BLaER1 treated with 17β-estradiol and CSF1 and Interleukin-3, amounts not matched to agents 10 nM and 100 nM (cell line): ENCODE measurements at regions not wholly inside any gene's neighbourhood (a gene's known extent, or its start where the extent isn't known, plus 50 kb on each side); places are given as distances from the start of the nearest gene placed in this dataset.
"Not testable (repeated sequence)": the region's sequence is repeated elsewhere in the genome, so short reads cannot be mapped to it uniquely, and the experiment has no call there.

Experiments used
- H3K27ac ChIP-seq, 11 experiments: shearing (Covaris generic); formaldehyde crosslinking; 2 replicates each; pipeline ENCODE4 v1.8.1; 2022
- H3K27me3 ChIP-seq, 11 experiments: shearing (Covaris generic); formaldehyde crosslinking; 2 replicates each; pipeline ENCODE4 v1.8.1; 2022
- H3K36me3 ChIP-seq, 11 experiments: shearing (Covaris generic); formaldehyde crosslinking; 2 replicates each; pipeline ENCODE4 v1.8.1; 2022
- H3K4me1 ChIP-seq, 10 experiments: shearing (Covaris generic); formaldehyde crosslinking; 2 replicates each; pipeline ENCODE4 v1.8.1; 2022
- H3K4me2 ChIP-seq, 11 experiments: shearing (Covaris generic); formaldehyde crosslinking; 2 replicates each; pipeline ENCODE4 v1.8.1; 2022
- H3K4me3 ChIP-seq, 10 experiments: shearing (Covaris generic); formaldehyde crosslinking; 2 replicates each; pipeline ENCODE4 v1.8.1; 2022
- H3K9ac ChIP-seq, 11 experiments: shearing (Covaris generic); formaldehyde crosslinking; 2 replicates each; pipeline ENCODE4 v1.8.1; 2022
- H3K9me3 ChIP-seq, 11 experiments: shearing (Covaris generic); formaldehyde crosslinking; replicated peaks in 1 of 11; 2 replicates each; pipeline ENCODE4 v1.8.1; 2022
- H4K20me1 ChIP-seq, 11 experiments: shearing (Covaris generic); formaldehyde crosslinking; 2 replicates each; pipeline ENCODE4 v1.8.1; 2022
- Cebpa-rat ChIP-seq, 11 experiments: shearing (Covaris generic); IDR thresholded peaks; 2 replicates each; pipeline ENCODE4 v1.8.1; 2022

- Histone ChIP-seq H3K27ac (no peak overlapping the region), H3K4me3 (no peak overlapping the region), H3K4me2 (no peak overlapping the region), H3K4me1 (no peaks in the 10 kb centered on the region), H3K9me3 (no peaks in the 10 kb centered on the region), H3K9ac (no peak overlapping the region), H3K27me3 (no peaks in the 10 kb centered on the region), H4K20me1 (no peaks in the 10 kb centered on the region), H3K36me3 (no peaks in the 10 kb centered on the region)
- no peak for TF ChIP-seq Cebpa-rat (IDR thresholded peaks at IDR 0.05)
Observed at GRCh38 chr11:50088231-50088630, 55.6 kb downstream of the OR4C45 start.

- no peak for TF ChIP-seq Cebpa-rat (IDR thresholded peaks at IDR 0.05)
- Histone ChIP-seq H4K20me1 (no peaks in the 10 kb centered on the region), H3K36me3 (no peaks in the 10 kb centered on the region), H3K27ac (no peak overlapping the region), H3K4me1 (no peaks in the 10 kb centered on the region), H3K4me2 (no peak overlapping the region), H3K9me3 (no peaks in the 10 kb centered on the region), H3K9ac (no peak overlapping the region), H3K4me3 (no peak overlapping the region), H3K27me3 (no peaks in the 10 kb centered on the region)
Observed at GRCh38 chr11:50098186-50098725, 65.6 kb downstream of the OR4C45 start.

- H3K36me3 ChIP-seq, result no peaks in the 10 kb centered on the region
- H3K4me2 ChIP-seq, result no peak overlapping the region
- no peaks in the 10 kb centered on the region for H3K4me1 ChIP-seq
- no peaks in the 10 kb centered on the region for H4K20me1 ChIP-seq
- no peak overlapping the region for H3K4me3 ChIP-seq
- H3K9ac ChIP-seq, result no peak overlapping the region
- no peaks in the 10 kb centered on the region for H3K27me3 ChIP-seq
- no peak for TF ChIP-seq Cebpa-rat (IDR thresholded peaks at IDR 0.05)
- H3K9me3 ChIP-seq, result no peaks in the 10 kb centered on the region
- H3K27ac ChIP-seq, result no peak overlapping the region
Observed at GRCh38 chr11:50102916-50103315, 70.2 kb downstream of the OR4C45 start.

GRCh38 chr11:50140686-50141085 lies 108.0 kb downstream of the OR4C45 start:
- H3K4me3 ChIP-seq, H3K9ac ChIP-seq, H3K4me2 ChIP-seq, H3K9me3 ChIP-seq, H3K27ac ChIP-seq, H4K20me1 ChIP-seq, H3K27me3 ChIP-seq, H3K36me3 ChIP-seq, H3K4me1 ChIP-seq: not testable (repeated sequence)

GRCh38 chr11:50146308-50146707 lies 113.6 kb downstream of the OR4C45 start:
- not testable (repeated sequence) for H3K9ac ChIP-seq, H3K4me2 ChIP-seq
- peaks cover 10 to 19% (median 13%) of the 10 kb centered on the region in 11 experiments; a peak in 20 of 22 replicates for H3K9me3 ChIP-seq

GRCh38 chr11:50147946-50148345 lies 115.3 kb downstream of the OR4C45 start:
- H4K20me1 ChIP-seq, H3K36me3 ChIP-seq, H3K9ac ChIP-seq, H3K27me3 ChIP-seq, H3K4me2 ChIP-seq, H3K4me1 ChIP-seq, H3K4me3 ChIP-seq, H3K27ac ChIP-seq: not testable (repeated sequence)
- H3K9me3 ChIP-seq, result peaks cover 10 to 19% (median 13%) of the 10 kb centered on the region in 11 experiments; a peak in 20 of 22 replicates

More at GRCh38 chr11:50146308-50146707, 113.6 kb downstream of the OR4C45 start:
- H3K27me3 ChIP-seq, H3K27ac ChIP-seq, H3K4me3 ChIP-seq, H3K36me3 ChIP-seq, H4K20me1 ChIP-seq, H3K4me1 ChIP-seq: not testable (repeated sequence)

GRCh38 chr11:50155508-50155907 lies 122.8 kb downstream of the OR4C45 start:
- H3K27me3 ChIP-seq, result no peaks in the 10 kb centered on the region
- H3K27ac ChIP-seq, result no peak overlapping the region
- H3K9me3 ChIP-seq, result peaks cover 0 to 20% (median 7%) of the 10 kb centered on the region in 11 experiments; a peak in 8 of 22 replicates
- TF ChIP-seq Cebpa-rat (IDR thresholded peaks at IDR 0.05), result no peak
- H3K4me3 ChIP-seq, result no peak overlapping the region
- no peak overlapping the region for H3K4me2 ChIP-seq
- no peaks in the 10 kb centered on the region for H3K4me1 ChIP-seq
- H3K36me3 ChIP-seq, result no peaks in the 10 kb centered on the region
- H4K20me1 ChIP-seq, result no peaks in the 10 kb centered on the region
- H3K9ac ChIP-seq, result no peak overlapping the region

GRCh38 chr11:50164050-50164449 lies 131.4 kb downstream of the OR4C45 start:
- TF ChIP-seq Cebpa-rat (IDR thresholded peaks at IDR 0.05), result no peak
- H3K9me3 ChIP-seq, result peaks cover 0 to 9% (median 3%) of the 10 kb centered on the region in 11 experiments; a peak in 6 of 22 replicates
- H3K4me2 ChIP-seq, result no peak overlapping the region

GRCh38 chr11:50169634-50170033 lies 137.0 kb downstream of the OR4C45 start:
- Histone ChIP-seq H3K4me3 (no peak overlapping the region), H3K4me2 (no peak overlapping the region), H3K27me3 (no peaks in the 10 kb centered on the region), H3K36me3 (no peaks in the 10 kb centered on the region), H3K9me3 (no peaks in the 10 kb centered on the region), H3K27ac (no peak overlapping the region), H3K9ac (no peak overlapping the region), H3K4me1 (no peaks in the 10 kb centered on the region), H4K20me1 (no peaks in the 10 kb centered on the region)
- TF ChIP-seq Cebpa-rat (IDR thresholded peaks at IDR 0.05), result no peak

More at GRCh38 chr11:50164050-50164449, 131.4 kb downstream of the OR4C45 start:
- no peaks in the 10 kb centered on the region for H4K20me1 ChIP-seq
- no peak overlapping the region for H3K27ac ChIP-seq
- no peaks in the 10 kb centered on the region for H3K36me3 ChIP-seq
- no peak overlapping the region for H3K4me3 ChIP-seq
- H3K4me1 ChIP-seq, result no peaks in the 10 kb centered on the region
- no peaks in the 10 kb centered on the region for H3K27me3 ChIP-seq
- no peak overlapping the region for H3K9ac ChIP-seq

- Histone ChIP-seq H3K9ac (no peak overlapping the region), H3K4me3 (no peak overlapping the region), H4K20me1 (no peaks in the 10 kb centered on the region), H3K36me3 (no peaks in the 10 kb centered on the region), H3K4me2 (no peak overlapping the region), H3K9me3 (no peaks in the 10 kb centered on the region), H3K27me3 (no peaks in the 10 kb centered on the region), H3K4me1 (no peaks in the 10 kb centered on the region), H3K27ac (no peak overlapping the region)
- TF ChIP-seq Cebpa-rat (IDR thresholded peaks at IDR 0.05), result no peak
Observed at GRCh38 chr11:50170115-50170514, 137.4 kb downstream of the OR4C45 start.
